Cardiac fibroblast (primary cell): ENCODE measurements at regions not wholly inside any gene's neighbourhood (a gene's known extent, or its start where the extent isn't known, plus 50 kb on each side); places are given as distances from the start of the nearest gene placed in this dataset.

Source experiments
- DNase-seq, 2 donors: peaks; one replicate each; pipeline versions ENCODE4 v3.0.0 to v3.0.0-alpha.2; 2010; ENCODE audit warnings: low read depth in 2 of 2
- H3K4me3 ChIP-seq, 2 donors: replicated peaks in 1 of 2; 1 replicate in 1 of 2; 2 replicates in 1 of 2; pipeline ENCODE4 v1.5.1; 2011; ENCODE audit warnings: low read depth in 2 of 2, low read length in 2 of 2, mild to moderate bottlenecking in 2 of 2, moderate library complexity in 1 of 2
- TF ChIP-seq, protein P1 (sequence below): IDR thresholded peaks from one replicate; pipeline ENCODE4 v1.5.1; 2011; ENCODE audit warnings: low read depth, mild to moderate bottlenecking, low read length, inconsistent platforms

GRCh38 chr13:83538636-83539035, 343.6 kb downstream of the SLITRK1 start:
- TF ChIP-seq, protein P1, sequence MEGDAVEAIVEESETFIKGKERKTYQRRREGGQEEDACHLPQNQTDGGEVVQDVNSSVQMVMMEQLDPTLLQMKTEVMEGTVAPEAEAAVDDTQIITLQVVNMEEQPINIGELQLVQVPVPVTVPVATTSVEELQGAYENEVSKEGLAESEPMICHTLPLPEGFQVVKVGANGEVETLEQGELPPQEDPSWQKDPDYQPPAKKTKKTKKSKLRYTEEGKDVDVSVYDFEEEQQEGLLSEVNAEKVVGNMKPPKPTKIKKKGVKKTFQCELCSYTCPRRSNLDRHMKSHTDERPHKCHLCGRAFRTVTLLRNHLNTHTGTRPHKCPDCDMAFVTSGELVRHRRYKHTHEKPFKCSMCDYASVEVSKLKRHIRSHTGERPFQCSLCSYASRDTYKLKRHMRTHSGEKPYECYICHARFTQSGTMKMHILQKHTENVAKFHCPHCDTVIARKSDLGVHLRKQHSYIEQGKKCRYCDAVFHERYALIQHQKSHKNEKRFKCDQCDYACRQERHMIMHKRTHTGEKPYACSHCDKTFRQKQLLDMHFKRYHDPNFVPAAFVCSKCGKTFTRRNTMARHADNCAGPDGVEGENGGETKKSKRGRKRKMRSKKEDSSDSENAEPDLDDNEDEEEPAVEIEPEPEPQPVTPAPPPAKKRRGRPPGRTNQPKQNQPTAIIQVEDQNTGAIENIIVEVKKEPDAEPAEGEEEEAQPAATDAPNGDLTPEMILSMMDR: no peak
- no peak for DNase-seq
- no peak overlapping the region for H3K4me3 ChIP-seq

DNA sequence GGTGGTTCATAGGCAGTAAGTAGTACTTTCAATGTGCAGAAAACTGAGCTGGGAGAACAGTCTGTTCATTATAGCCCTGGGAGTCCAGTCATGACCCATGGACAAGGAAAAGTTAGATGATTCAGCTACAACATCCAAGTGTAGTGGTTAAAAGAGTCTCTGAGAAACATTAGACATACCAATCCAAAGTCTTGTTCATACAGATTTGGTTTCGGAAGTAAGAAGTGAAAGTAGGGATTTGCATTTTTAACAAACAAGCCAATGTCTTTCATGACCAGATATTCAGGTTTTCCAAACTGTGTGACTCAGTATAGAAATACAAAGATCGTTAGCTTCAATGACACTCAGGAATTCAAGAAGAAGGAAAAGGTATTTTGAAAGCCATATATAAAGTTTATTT, 345.3 kb downstream of the SLITRK1 start:
- H3K4me3 ChIP-seq: no peak overlapping the region
- TF ChIP-seq, protein P1: no peak
- no peak for DNase-seq

DNA sequence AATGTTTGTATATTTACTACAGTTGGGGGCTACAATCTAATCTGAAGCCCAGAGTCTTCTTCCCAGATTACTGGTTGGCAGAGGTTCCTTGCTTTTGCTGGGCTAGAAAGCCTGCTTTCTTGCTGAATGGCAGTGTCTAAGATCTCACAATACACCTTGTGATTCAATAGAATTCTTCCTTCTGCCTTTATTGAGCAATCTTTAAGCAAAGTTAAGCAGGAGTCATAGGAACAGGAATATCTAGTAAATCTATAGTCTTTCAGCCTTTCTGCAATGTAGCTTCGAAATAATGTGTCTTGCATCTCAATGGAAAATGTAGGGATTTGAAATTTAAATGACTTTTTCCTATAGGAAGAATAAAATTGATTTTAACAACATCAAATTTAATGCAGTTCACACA, 346.1 kb downstream of the SLITRK1 start:
- TF ChIP-seq, protein P1: no peak
- no peak overlapping the region for H3K4me3 ChIP-seq
- DNase-seq: no peak

- no peak overlapping the region for H3K4me3 ChIP-seq
- no peak for DNase-seq
- TF ChIP-seq, protein P1: no peak
These were observed 349.5 kb downstream of the SLITRK1 start for GRCh38 chr13:83532809-83533208.

DNA sequence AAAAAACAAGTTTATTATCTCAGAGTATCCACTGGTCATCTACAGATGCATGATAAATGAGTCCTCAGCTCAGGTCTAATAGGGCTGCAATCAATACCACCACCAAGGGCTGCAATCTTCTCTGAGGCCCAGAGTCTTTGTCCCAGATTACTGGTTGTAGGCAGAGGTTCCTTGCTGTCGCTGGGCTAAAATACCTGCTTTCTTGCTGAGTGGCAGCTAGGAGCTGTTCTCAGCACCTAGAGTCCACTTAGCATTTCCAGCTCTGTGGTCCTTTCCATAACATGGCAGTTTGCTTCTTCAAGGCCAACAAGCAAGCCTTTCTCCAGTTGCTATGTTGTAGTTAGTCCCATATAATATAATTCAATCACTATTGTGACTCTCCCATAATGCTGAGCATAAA, 351.3 kb downstream of the SLITRK1 start:
- DNase-seq: no peak
- TF ChIP-seq, protein P1: no peak

DNA sequence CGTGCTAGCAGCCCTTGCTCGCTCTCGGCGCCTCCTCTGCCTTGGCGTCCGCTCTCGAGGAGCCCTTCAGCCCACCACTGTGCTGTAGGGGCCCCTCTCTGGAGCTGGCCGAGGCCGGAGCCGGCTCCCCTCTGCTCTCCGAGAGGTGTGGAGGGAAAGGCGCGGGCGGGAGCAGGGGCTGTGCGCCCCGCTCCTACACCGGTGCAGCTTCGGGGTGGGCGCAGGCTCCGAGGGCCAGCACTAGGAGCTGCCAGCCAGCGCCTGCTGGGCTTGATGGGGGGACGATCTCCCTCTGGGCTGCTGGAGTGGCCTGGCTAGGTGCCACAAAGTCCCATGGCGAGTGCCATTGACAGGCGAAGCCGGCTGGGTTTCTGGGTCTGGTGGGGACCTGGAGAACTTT, 365.5 kb downstream of the SLITRK1 start:
- TF ChIP-seq, protein P1: no peak
- DNase-seq: no peak
- no peak overlapping the region for H3K4me3 ChIP-seq

More for the DNA sequence above, 351.3 kb downstream of the SLITRK1 start:
- no peak overlapping the region for H3K4me3 ChIP-seq

GRCh38 chr13:83515268-83516015, 366.8 kb downstream of the SLITRK1 start:
- TF ChIP-seq, protein P1: no peak
- peak; percentile 29 to 47 for DNase-seq
- no peak overlapping the region for H3K4me3 ChIP-seq
